ENCODE measurements at regions not wholly inside any gene's neighbourhood (a gene's known extent, or its start where the extent isn't known, plus 50 kb on each side); places are given as distances from the start of the nearest gene placed in this dataset.

- Mint-ChIP-seq H3K27me3 (peaks cover 10% of the 10 kb centered on the region), H3K4me1 (ENCODE audit: low read depth) (no peaks in the 10 kb centered on the region), H3K36me3 (no peaks in the 10 kb centered on the region), H3K4me3 (no peak overlapping the region), H3K27ac (no peak overlapping the region), H3K9me3 (no peaks in the 10 kb centered on the region)
- ChIA-PET CTCF (interaction anchor here (0.7 kb wide), 1 partner anchor 30 kb away, joined by 3 read pairs; no protein-coding TSS in a partner anchor), POLR2A (no interaction called here)
- intact Hi-C loops (cut with micrococcal nuclease), result no loop called here
- no peak for DNase-seq
These were observed 255.3 kb downstream of the CYP26B1 start for GRCh38 chr2:71892423-71892730.

- Mint-ChIP-seq H3K9me3 (no peaks in the 10 kb centered on the region), H3K27ac (no peak overlapping the region), H3K4me3 (no peak overlapping the region), H3K4me1 (ENCODE audit: low read depth) (no peaks in the 10 kb centered on the region), H3K27me3 (peaks cover 10% of the 10 kb centered on the region), H3K36me3 (no peaks in the 10 kb centered on the region)
- intact Hi-C loops (cut with micrococcal nuclease), result no loop called here
- POLR2A ChIA-PET, result no interaction called here
- no peak for DNase-seq
- CTCF ChIA-PET, result interaction anchor here (0.7 kb wide), 1 partner anchor 31 kb away, joined by 3 read pairs; no protein-coding TSS in a partner anchor
These were observed 255.8 kb downstream of the CYP26B1 start for GRCh38 chr2:71891719-71892422.

- peaks cover 10% of the 10 kb centered on the region for H3K27me3 Mint-ChIP-seq
- CTCF ChIA-PET, result interaction anchor here (0.6 kb wide), 1 partner anchor 33 kb away, joined by 3 read pairs; no protein-coding TSS in a partner anchor
- no peaks in the 10 kb centered on the region for H3K4me1 Mint-ChIP-seq (ENCODE audit: low read depth)
- no peak for DNase-seq
- POLR2A ChIA-PET, result no interaction called here
- intact Hi-C loops (cut with micrococcal nuclease), result no loop called here
- H3K9me3 Mint-ChIP-seq, result no peaks in the 10 kb centered on the region
- H3K36me3 Mint-ChIP-seq, result no peaks in the 10 kb centered on the region
- no peak overlapping the region for H3K27ac Mint-ChIP-seq
- no peak overlapping the region for H3K4me3 Mint-ChIP-seq
These were observed 256.5 kb downstream of the CYP26B1 start for GRCh38 chr2:71891155-71891554.

GRCh38 chr2:71889759-71890684, 257.6 kb downstream of the CYP26B1 start:
- POLR2A ChIA-PET, result no interaction called here
- Mint-ChIP-seq H3K4me3 (no peak overlapping the region), H3K27ac (no peak overlapping the region), H3K27me3 (peaks cover 10% of the 10 kb centered on the region), H3K4me1 (ENCODE audit: low read depth) (no peaks in the 10 kb centered on the region), H3K9me3 (no peaks in the 10 kb centered on the region), H3K36me3 (no peaks in the 10 kb centered on the region)
- intact Hi-C loops (cut with micrococcal nuclease), result no loop called here
- no peak for DNase-seq
- CTCF ChIA-PET, result no interaction called here

GRCh38 chr2:71888751-71889445, 258.8 kb downstream of the CYP26B1 start:
- CTCF ChIA-PET, result no interaction called here
- H3K27me3 Mint-ChIP-seq, result peaks cover 10% of the 10 kb centered on the region
- no peak for DNase-seq
- H3K36me3 Mint-ChIP-seq, result no peaks in the 10 kb centered on the region
- intact Hi-C loops (cut with micrococcal nuclease), result no loop called here
- no peak overlapping the region for H3K4me3 Mint-ChIP-seq
- no peaks in the 10 kb centered on the region for H3K9me3 Mint-ChIP-seq
- POLR2A ChIA-PET, result no interaction called here
- H3K27ac Mint-ChIP-seq, result no peak overlapping the region
- H3K4me1 Mint-ChIP-seq (ENCODE audit: low read depth), result no peaks in the 10 kb centered on the region

- Mint-ChIP-seq H3K27me3 (peaks cover 6% of the 10 kb centered on the region), H3K9me3 (no peaks in the 10 kb centered on the region), H3K36me3 (no peaks in the 10 kb centered on the region), H3K27ac (no peak overlapping the region), H3K4me1 (ENCODE audit: low read depth) (no peaks in the 10 kb centered on the region), H3K4me3 (no peak overlapping the region)
- intact Hi-C loops (cut with micrococcal nuclease), result no loop called here
- CTCF ChIA-PET, result no interaction called here
- POLR2A ChIA-PET, result no interaction called here
- DNase-seq, result no peak
These were observed 260.5 kb downstream of the CYP26B1 start for GRCh38 chr2:71887196-71887595.

GRCh38 chr2:71886241-71886640, 261.4 kb downstream of the CYP26B1 start:
- CTCF ChIA-PET, result no interaction called here
- H3K27ac Mint-ChIP-seq, result no peak overlapping the region
- H3K27me3 Mint-ChIP-seq, result peaks cover 3% of the 10 kb centered on the region
- no peaks in the 10 kb centered on the region for H3K36me3 Mint-ChIP-seq
- no peak overlapping the region for H3K4me3 Mint-ChIP-seq
- POLR2A ChIA-PET, result no interaction called here
- no peaks in the 10 kb centered on the region for H3K9me3 Mint-ChIP-seq
- DNase-seq, result no peak
- no peaks in the 10 kb centered on the region for H3K4me1 Mint-ChIP-seq (ENCODE audit: low read depth)
- intact Hi-C loops (cut with micrococcal nuclease), result no loop called here

GRCh38 chr2:71884303-71885042, 263.2 kb downstream of the CYP26B1 start:
- no peak for DNase-seq
- Mint-ChIP-seq H3K4me3 (no peak overlapping the region), H3K36me3 (no peaks in the 10 kb centered on the region), H3K27ac (no peak overlapping the region), H3K9me3 (no peaks in the 10 kb centered on the region), H3K27me3 (peaks cover 3% of the 10 kb centered on the region), H3K4me1 (ENCODE audit: low read depth) (no peaks in the 10 kb centered on the region)
- intact Hi-C loops (cut with micrococcal nuclease), result no loop called here
- POLR2A ChIA-PET, result no interaction called here
- CTCF ChIA-PET, result no interaction called here

GRCh38 chr2:71882949-71883472, 264.7 kb downstream of the CYP26B1 start:
- no peak for DNase-seq
- Mint-ChIP-seq H3K9me3 (no peaks in the 10 kb centered on the region), H3K27ac (no peak overlapping the region), H3K4me3 (no peak overlapping the region), H3K27me3 (no peaks in the 10 kb centered on the region), H3K36me3 (no peaks in the 10 kb centered on the region), H3K4me1 (ENCODE audit: low read depth) (no peaks in the 10 kb centered on the region)
- intact Hi-C loops (cut with micrococcal nuclease), result no loop called here
- CTCF ChIA-PET, result interaction anchor here (1.0 kb wide), 1 partner anchor 41 kb away, joined by 3 read pairs; no protein-coding TSS in a partner anchor
- POLR2A ChIA-PET, result no interaction called here

GRCh38 chr2:71882236-71882946, 265.3 kb downstream of the CYP26B1 start:
- intact Hi-C loops (cut with micrococcal nuclease), result no loop called here
- Mint-ChIP-seq H3K4me3 (no peak overlapping the region), H3K27me3 (no peaks in the 10 kb centered on the region), H3K4me1 (ENCODE audit: low read depth) (no peaks in the 10 kb centered on the region), H3K9me3 (no peaks in the 10 kb centered on the region), H3K36me3 (no peaks in the 10 kb centered on the region), H3K27ac (no peak overlapping the region)
- DNase-seq, result no peak
- ChIA-PET CTCF (interaction anchor here (1.0 kb wide), 1 partner anchor 42 kb away, joined by 3 read pairs; no protein-coding TSS in a partner anchor), POLR2A (no interaction called here)

GRCh38 chr2:71880846-71881610, 266.6 kb downstream of the CYP26B1 start:
- DNase-seq, result no peak
- Mint-ChIP-seq H3K36me3 (no peaks in the 10 kb centered on the region), H3K9me3 (no peaks in the 10 kb centered on the region), H3K27me3 (no peaks in the 10 kb centered on the region), H3K4me1 (ENCODE audit: low read depth) (no peaks in the 10 kb centered on the region), H3K4me3 (no peak overlapping the region), H3K27ac (no peak overlapping the region)
- POLR2A ChIA-PET, result no interaction called here
- CTCF ChIA-PET, result no interaction called here
- intact Hi-C loops (cut with micrococcal nuclease), result no loop called here

Measured in activated CD4-positive, alpha-beta memory T cell treated with anti-CD3 and anti-CD28 coated beads for 36 hours (primary cell).